COLO668 (cell line): ENCODE measurements at regions not wholly inside any gene's neighbourhood (a gene's known extent, or its start where the extent isn't known, plus 50 kb on each side); places are given as distances from the start of the nearest gene placed in this dataset.
"Not testable (repeated sequence)": the region's sequence is repeated elsewhere in the genome, so short reads cannot be mapped to it uniquely, and the experiment has no call there.

ENCODE experiments used
- DNase-seq: peaks from one replicate; lab custom pipeline; 2025; ENCODE audit not compliant: unreplicated experiment; lab: John Stamatoyannopoulos, UW

DNA sequence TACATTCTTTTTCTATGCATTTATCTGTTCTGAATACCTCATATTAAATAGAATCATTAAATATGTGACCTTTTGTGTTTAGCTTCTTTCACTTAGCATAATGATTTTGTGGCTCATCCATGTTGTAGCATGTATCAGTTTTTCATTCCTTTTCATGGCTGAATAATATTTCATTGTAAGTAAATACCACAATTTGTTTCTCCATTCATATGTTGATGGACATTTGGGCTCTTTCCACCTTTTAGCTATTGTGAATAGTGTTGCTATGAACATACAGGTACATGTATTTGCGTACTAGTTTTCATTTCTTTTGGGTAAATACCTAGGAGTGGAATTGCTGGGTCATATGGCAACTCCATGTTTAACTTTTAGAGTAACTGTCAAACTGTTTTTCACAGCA lies 85.1 kb downstream of the GNL3L start:
- DNase-seq = no peak

DNA sequence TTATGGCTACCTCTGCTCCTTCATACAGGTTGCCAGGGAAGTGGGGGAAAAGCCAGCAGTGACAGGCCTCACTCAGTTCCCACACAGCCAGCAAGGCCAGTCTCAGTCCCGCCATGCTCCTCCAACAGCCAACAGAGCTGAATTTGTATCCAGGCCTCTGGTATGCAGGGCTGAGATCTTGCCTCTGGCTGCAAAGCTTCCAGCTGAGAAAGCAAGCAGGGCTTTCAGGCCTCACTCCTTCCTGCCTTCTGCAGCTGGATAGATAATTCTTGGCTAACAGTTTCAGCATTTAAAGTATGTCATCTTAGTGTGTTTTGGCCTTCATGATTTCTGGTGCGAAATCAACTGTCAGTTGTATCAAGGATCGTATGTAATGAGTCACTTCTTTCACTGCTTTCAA lies 103.6 kb downstream of the GNL3L start:
- no peak for DNase-seq

DNA sequence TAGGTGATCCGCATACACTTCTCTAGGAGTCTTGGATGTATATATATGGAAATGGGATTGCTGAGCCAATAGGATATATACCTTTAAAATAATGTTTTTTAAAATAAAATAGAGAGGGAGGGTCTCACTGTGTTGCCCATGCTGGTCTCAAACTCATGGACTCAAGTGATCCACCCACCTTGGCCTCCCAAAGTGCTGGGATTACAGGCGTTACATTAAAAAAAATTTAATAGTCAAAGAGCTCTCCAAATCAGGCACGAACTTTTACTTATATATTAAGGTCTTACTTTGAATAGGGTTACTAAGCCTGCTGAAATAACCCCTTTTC lies 109.0 kb downstream of the GNL3L start:
- no peak for DNase-seq

DNA sequence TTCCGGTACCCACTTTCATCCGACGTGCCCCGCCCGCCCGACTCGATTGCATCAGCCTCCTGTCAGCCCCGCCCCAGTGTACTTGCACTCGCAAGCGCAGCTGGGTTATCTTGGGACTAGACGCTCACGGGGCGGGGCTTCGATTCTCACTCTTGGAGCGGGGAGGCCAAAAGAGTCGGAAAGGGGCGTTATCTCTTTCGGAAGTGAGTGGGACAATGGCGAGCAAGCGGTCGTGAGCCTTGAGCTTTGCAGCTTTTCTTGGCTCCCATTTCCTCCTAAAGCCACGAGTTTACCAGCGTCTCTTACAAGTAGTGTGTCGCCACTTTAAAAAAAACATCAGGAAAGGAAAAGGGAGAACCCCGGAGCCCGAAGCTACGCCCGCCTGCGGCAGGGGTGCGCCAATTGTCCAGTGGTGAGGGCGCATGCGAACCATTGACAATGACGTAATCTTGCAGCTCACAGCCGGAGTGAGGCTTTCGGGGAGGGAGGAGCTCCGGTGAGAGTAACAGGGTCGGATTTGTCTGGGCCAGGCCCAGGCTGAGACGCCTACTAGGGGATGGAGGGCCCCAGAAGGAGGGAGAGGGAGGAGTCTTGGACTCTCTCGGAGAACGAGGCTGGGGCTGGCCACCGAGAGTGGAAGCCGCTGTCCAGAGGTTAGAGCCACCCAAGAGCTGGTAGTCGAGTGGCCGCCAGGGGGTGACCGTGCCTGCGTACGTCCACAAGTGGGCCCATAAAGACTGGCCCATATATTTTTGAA lies 109.5 kb downstream of the GNL3L start:
- DNase-seq = peak; percentile 95

DNA sequence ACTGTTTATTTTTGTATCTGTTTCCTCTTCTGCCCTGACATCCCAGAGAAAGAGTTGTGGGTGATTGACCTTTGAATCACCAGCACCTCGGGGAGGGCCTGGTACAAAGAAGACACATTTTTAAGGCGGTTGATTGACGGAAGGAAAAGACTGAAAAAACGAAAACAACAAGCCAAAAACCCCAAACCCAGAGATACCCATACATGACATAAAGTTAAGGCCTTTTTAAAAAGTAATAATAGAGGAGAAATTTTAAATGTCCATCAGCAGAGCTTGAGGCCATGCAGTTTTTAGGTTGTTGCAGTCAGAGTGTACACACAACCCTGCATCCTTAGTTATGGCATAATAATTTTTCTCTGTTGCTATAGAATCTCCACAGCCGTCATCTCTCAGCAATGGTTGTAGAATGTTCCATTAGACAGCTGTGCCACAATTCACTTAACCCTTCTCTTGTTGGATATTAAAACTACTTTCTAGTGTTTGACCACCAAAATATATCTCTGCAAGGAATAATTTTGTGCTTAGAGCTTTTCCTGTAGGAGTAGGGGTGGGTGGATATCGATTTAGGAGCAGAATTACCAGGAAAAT lies 110.2 kb downstream of the GNL3L start:
- DNase-seq = no peak

DNA sequence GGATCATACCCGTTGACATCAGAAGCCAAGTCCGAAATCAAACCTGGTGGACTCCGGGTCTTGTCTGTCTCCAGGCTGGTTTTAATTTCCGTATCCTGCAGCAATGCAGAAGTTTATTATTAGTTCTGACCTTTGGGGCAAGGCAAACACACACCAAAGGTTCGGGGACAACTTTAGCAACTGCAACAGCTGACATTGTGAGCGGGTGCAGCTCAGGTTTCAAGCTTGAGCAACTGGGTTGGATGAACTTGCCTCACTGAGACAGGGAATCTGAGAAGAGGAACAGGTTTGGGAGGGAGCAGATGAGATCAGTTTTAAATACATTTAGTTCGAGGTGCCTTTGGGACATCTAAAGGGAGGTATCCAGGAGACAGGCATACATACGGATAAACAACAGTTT lies 110.7 kb downstream of the GNL3L start:
- DNase-seq = no peak

DNA sequence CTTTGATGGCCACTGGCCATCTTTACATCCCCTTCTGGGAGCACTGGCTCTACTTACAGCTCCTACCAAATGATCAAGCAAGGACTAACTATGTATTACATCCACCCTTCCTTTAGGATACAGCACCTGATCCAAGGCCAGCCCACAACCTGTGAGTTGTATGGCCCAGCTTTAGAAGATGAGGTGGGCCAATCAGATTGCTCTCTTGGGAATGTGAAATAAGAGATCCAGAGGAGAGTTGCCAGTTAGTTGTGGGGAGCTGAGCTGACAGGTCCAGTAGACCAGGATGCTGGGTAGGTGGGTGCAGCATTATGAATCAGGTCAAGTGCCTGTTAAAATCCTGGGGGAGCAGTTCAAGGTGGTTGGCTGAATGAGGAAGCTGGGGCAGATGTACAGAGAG lies 111.5 kb downstream of the GNL3L start:
- no peak for DNase-seq

DNA sequence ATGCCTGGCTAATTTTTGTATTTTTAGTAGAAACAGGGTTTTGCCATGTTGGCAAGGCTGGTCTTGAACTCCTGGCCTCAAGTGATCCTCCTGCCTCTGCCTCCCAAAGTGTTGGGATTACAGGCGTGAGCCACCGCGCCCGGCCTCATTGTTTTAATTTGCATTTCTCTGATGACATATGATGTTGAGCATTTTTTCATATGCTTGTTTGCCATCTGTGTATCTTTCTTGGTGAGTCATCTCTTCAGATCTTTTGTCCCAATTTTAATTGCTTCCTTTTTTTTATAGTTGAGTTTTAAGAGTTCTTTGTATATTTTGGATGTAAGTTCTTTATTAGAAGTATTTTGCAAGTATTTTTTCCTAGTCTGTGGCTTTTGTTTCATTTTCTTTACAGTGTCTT lies 117.6 kb downstream of the GNL3L start:
- DNase-seq = not testable (repeated sequence)

DNA sequence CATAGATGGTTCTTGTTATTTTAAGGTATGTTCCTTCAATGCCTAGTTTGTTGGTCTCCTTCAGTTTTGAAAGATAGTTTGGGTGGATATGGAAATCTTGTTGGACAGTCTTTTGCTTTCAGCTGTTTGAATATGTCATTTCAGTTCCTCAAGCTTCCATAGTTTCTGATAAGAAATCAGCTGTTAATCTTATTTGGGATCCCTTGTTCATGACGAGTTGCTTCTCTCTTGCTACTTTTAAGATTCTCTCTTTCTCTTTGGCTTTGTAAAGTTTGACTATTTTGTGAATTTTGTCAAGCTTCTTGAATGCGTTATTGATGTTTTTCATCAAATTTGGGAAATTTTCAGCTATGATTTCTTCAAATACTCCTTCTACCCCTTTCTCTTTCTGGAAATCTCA lies 129.5 kb downstream of the GNL3L start:
- no peak for DNase-seq

DNA sequence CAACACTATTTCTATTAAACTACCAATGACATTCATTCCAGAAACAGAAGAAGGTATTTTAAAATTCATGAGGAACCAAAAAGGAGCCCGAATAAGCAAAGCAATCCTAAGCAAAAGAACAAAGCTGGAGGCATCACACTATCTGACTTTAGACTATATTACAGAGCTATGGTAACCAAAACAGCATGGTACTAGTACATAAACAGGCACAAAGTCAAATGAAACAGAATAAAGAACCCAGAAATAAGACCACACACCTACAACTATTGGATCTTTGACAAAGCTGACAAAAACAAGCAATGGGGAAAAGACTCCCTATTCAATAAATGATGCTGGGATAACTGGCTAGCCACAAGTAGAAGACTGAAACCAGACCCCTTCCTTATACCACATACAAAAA lies 122.3 kb downstream of the ITIH6 start:
- no peak for DNase-seq

DNA sequence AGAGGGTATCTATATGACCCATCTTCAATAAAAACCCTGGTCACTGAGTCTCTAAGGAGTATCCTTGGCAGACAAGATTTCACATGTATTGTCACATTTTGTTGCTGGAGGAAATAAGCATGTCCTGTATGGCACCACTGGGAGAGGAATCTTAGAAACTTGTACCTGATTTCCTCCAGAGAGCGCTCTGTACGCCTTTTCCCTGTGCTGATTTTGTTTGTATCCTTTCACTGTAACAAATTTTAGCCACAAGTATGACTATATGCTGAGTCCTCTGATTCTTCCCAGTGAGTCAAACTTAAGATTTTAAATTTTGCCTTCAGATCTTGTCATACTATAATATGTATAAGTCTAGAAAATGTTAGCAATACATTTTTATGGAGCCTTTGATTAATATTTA lies 102.8 kb downstream of the ITIH6 start:
- DNase-seq = no peak

DNA sequence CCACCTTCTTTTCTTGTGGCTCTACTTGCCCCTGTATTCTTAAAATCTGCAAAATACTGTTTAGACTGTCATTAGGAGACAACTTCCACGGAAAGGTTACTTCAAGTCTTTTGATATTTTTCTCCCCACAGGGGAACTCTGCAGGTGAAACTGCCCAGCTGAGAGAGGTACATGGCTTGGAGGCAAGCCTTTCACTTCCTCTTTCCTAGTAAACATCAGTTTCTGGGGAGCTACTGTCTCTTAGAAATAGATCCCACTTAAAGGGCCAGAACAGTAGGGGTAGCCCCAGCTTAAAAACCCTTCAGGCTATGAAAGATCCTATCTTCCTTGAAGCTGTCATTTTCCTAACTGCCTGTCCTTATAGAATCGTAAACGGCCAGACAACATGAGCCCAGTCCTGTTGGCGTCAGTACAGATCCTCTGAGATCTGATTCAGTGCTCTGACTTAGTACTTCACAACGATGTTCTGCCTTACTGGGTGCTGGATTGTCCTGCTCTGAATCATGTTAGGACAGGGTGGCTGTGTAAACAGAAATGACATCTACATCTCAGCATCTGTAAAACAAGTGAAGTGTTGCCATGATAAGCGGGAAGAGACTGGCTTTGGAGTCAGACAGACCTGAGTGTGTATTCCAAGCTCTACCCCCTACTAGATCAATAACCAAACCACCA lies 102.1 kb downstream of the ITIH6 start:
- no peak for DNase-seq
